ENCODE measurements at regions not wholly inside any gene's neighbourhood (a gene's known extent, or its start where the extent isn't known, plus 50 kb on each side); places are given as distances from the start of the nearest gene placed in this dataset.

GRCh38 chr5:179437341-179438001 is 92.2 kb upstream of the ADAMTS2 start:
- no peaks in the 10 kb centered on the region for H3K79me2 ChIP-seq (ENCODE audit: low read depth)
- no peaks in the 10 kb centered on the region for H3F3A ChIP-seq (ENCODE audit: low read depth)
- no peak overlapping the region for H3K9ac ChIP-seq
- no peaks in the 10 kb centered on the region for H3K9me3 ChIP-seq (ENCODE audit: low read depth)
- no peaks in the 10 kb centered on the region for H3K36me3 ChIP-seq
- Mint-ChIP-seq H3K36me3 (no peaks in the 10 kb centered on the region), H3K9me3 (peaks cover 16% of the 10 kb centered on the region), H3K27me3 (ENCODE audit: insufficient read depth, low read depth) (peaks cover 8% of the 10 kb centered on the region), H3K4me3 (no peak overlapping the region), H3K4me1 (peaks cover 23% of the 10 kb centered on the region), H3K27ac (no peak overlapping the region)
- no peak overlapping the region for H3K4me2 ChIP-seq
- no peaks in the 10 kb centered on the region for H3K27me3 ChIP-seq
- TF ChIP-seq EZH2 (IDR thresholded peaks at IDR 0.05), result no peak
- no peak for TF ChIP-seq EZH2phosphoT487 (IDR thresholded peaks at IDR 0.05)
- TF ChIP-seq CTCF (IDR thresholded peaks at IDR 0.05), result no peak
- H3K4me3 ChIP-seq, result no peak overlapping the region
- no peak overlapping the region for H2AFZ ChIP-seq (replicated peaks)
- no peaks in the 10 kb centered on the region for H3K4me1 ChIP-seq
- H3K27ac ChIP-seq, result no peak overlapping the region
- DNase-seq (ENCODE audit: low spot score), result peak; percentile 30
- no peaks in the 10 kb centered on the region for H4K20me1 ChIP-seq (ENCODE audit: low read depth)

GRCh38 chr5:179436321-179437122 is 91.3 kb upstream of the ADAMTS2 start:
- no peak overlapping the region for H3K4me3 Mint-ChIP-seq
- H3K4me1 Mint-ChIP-seq, result peaks cover 23% of the 10 kb centered on the region
- no peaks in the 10 kb centered on the region for H3K36me3 Mint-ChIP-seq
- peak overlapping the region; percentile 90 for H3K27ac Mint-ChIP-seq
- Histone ChIP-seq H3K4me2 (no peak overlapping the region), H3K79me2 (ENCODE audit: low read depth) (no peaks in the 10 kb centered on the region), H3K27me3 (no peaks in the 10 kb centered on the region), H3K4me1 (no peaks in the 10 kb centered on the region), H3K36me3 (no peaks in the 10 kb centered on the region), H3F3A (ENCODE audit: low read depth) (no peaks in the 10 kb centered on the region), H3K4me3 (no peak overlapping the region), H4K20me1 (ENCODE audit: low read depth) (no peaks in the 10 kb centered on the region), H3K9ac (no peak overlapping the region), H2AFZ (replicated peaks) (no peak overlapping the region), H3K27ac (no peak overlapping the region), H3K9me3 (ENCODE audit: low read depth) (no peaks in the 10 kb centered on the region)
- TF ChIP-seq CTCF (IDR thresholded peaks at IDR 0.05) (no peak), EZH2 (IDR thresholded peaks at IDR 0.05) (no peak), EZH2phosphoT487 (IDR thresholded peaks at IDR 0.05) (no peak)
- H3K27me3 Mint-ChIP-seq (ENCODE audit: insufficient read depth, low read depth), result peaks cover 8% of the 10 kb centered on the region
- peaks cover 11% of the 10 kb centered on the region for H3K9me3 Mint-ChIP-seq
- no peak for DNase-seq (ENCODE audit: low spot score)

- no peaks in the 10 kb centered on the region for H4K20me1 ChIP-seq (ENCODE audit: low read depth)
- no peak overlapping the region for H3K9ac ChIP-seq
- H3K27ac Mint-ChIP-seq, result peak overlapping the region; percentile 87
- H3K27me3 ChIP-seq, result no peaks in the 10 kb centered on the region
- H3K27ac ChIP-seq, result no peak overlapping the region
- H3K9me3 ChIP-seq (ENCODE audit: low read depth), result no peaks in the 10 kb centered on the region
- no peak for TF ChIP-seq CTCF (IDR thresholded peaks at IDR 0.05)
- TF ChIP-seq EZH2phosphoT487 (IDR thresholded peaks at IDR 0.05), result no peak
- no peak for TF ChIP-seq EZH2 (IDR thresholded peaks at IDR 0.05)
- H3K36me3 ChIP-seq, result no peaks in the 10 kb centered on the region
- H3K36me3 Mint-ChIP-seq, result no peaks in the 10 kb centered on the region
- no peak overlapping the region for H3K4me2 ChIP-seq
- DNase-seq (ENCODE audit: low spot score), result no peak
- peaks cover 15% of the 10 kb centered on the region for H3K9me3 Mint-ChIP-seq
- H3K4me1 Mint-ChIP-seq, result peaks cover 23% of the 10 kb centered on the region
- H3K79me2 ChIP-seq (ENCODE audit: low read depth), result no peaks in the 10 kb centered on the region
- H2AFZ ChIP-seq (replicated peaks), result no peak overlapping the region
- no peaks in the 10 kb centered on the region for H3F3A ChIP-seq (ENCODE audit: low read depth)
- H3K4me3 Mint-ChIP-seq, result no peak overlapping the region
- no peak overlapping the region for H3K4me3 ChIP-seq
- H3K4me1 ChIP-seq, result no peaks in the 10 kb centered on the region
- H3K27me3 Mint-ChIP-seq (ENCODE audit: insufficient read depth, low read depth), result peaks cover 8% of the 10 kb centered on the region
Observed at GRCh38 chr5:179435731-179436315, 90.6 kb upstream of the ADAMTS2 start.

Data from neural progenitor cell (in vitro differentiated cells).